ENCODE measurements at regions not wholly inside any gene's neighbourhood (a gene's known extent, or its start where the extent isn't known, plus 50 kb on each side); places are given as distances from the start of the nearest gene placed in this dataset.

GRCh38 chr2:121881950-121882349, 126.5 kb downstream of the TSN start:
- Histone ChIP-seq H3K79me2 (ENCODE audit: insufficient read depth, low read length) (no peaks in the 10 kb centered on the region), H2AFZ (ENCODE audit: insufficient read depth, low read depth, low read length, poor library complexity, severe bottlenecking) (no peak overlapping the region), H3K27me3 (ENCODE audit: control insufficient read depth in 2 of 2, insufficient read depth in 2 of 2, low read length in 2 of 2) (no peaks in the 10 kb centered on the region), H3K4me2 (replicated peaks; ENCODE audit: extremely low read depth, low read length, poor library complexity, severe bottlenecking) (no peak overlapping the region), H3K27ac (ENCODE audit: low read depth in 1 of 2, low read length in 2 of 2) (no peak overlapping the region), H3K9me3 (replicated peaks in 1 of 2; ENCODE audit: control insufficient read depth in 1 of 2, insufficient read depth in 1 of 2, low read length in 2 of 2) (peaks cover 0 to 4% of the 10 kb centered on the region in 2 donors), H3K4me3 (replicated peaks in 1 of 3; ENCODE audit: low read depth in 2 of 3, low read length in 3 of 3) (no peak overlapping the region), H3K4me1 (ENCODE audit: control insufficient read depth in 1 of 2, insufficient read depth in 2 of 2, low read length in 2 of 2) (no peaks in the 10 kb centered on the region), H3K36me3 (replicated peaks in 1 of 2; ENCODE audit: control insufficient read depth in 1 of 2, insufficient read depth in 2 of 2, low read length in 2 of 2) (no peaks in the 10 kb centered on the region), H3K9ac (ENCODE audit: insufficient read depth, low read length, poor library complexity, severe bottlenecking) (no peak overlapping the region), H4K20me1 (ENCODE audit: insufficient read depth, low read length) (no peaks in the 10 kb centered on the region)
- H3K4me3 Mint-ChIP-seq = no peak overlapping the region
- no peak for TF ChIP-seq CTCF (IDR thresholded peaks at IDR 0.05)
- intact Hi-C loops (cut with micrococcal nuclease) = no loop called here
- peaks cover 1 to 2% (median 1%) of the 10 kb centered on the region in 3 donors for H3K27me3 Mint-ChIP-seq (ENCODE audit: low read depth in 3 of 3)
- no peaks in the 10 kb centered on the region for H3K36me3 Mint-ChIP-seq
- no peak for DNase-seq
- peaks cover 0 to 13% (median 2%) of the 10 kb centered on the region in 7 donors for H3K9me3 Mint-ChIP-seq
- no peak overlapping the region for H3K27ac Mint-ChIP-seq
- H3K4me1 Mint-ChIP-seq = no peaks in the 10 kb centered on the region
- 100% methylated on average over 1 of the region's 4 CpGs for WGBS (ENCODE audit: insufficient coverage)

- peaks cover 0 to 9% (median 2%) of the 10 kb centered on the region in 7 donors for H3K9me3 Mint-ChIP-seq
- 100% methylated on average over 1 of the region's 3 CpGs for WGBS (ENCODE audit: insufficient coverage)
- no peak overlapping the region for H3K4me2 ChIP-seq (replicated peaks; ENCODE audit: extremely low read depth, low read length, poor library complexity, severe bottlenecking)
- TF ChIP-seq CTCF (IDR thresholded peaks at IDR 0.05) = no peak
- no peak overlapping the region for H3K9ac ChIP-seq (ENCODE audit: insufficient read depth, low read length, poor library complexity, severe bottlenecking)
- no peaks in the 10 kb centered on the region for H3K27me3 ChIP-seq (ENCODE audit: control insufficient read depth in 2 of 2, insufficient read depth in 2 of 2, low read length in 2 of 2)
- no peaks in the 10 kb centered on the region for H3K4me1 ChIP-seq (ENCODE audit: control insufficient read depth in 1 of 2, insufficient read depth in 2 of 2, low read length in 2 of 2)
- no peak overlapping the region for H3K27ac ChIP-seq (ENCODE audit: low read depth in 1 of 2, low read length in 2 of 2)
- no peak overlapping the region for H3K4me3 Mint-ChIP-seq
- no peaks in the 10 kb centered on the region for H4K20me1 ChIP-seq (ENCODE audit: insufficient read depth, low read length)
- no peak for DNase-seq
- H3K79me2 ChIP-seq (ENCODE audit: insufficient read depth, low read length) = no peaks in the 10 kb centered on the region
- peaks cover 1 to 6% (median 1%) of the 10 kb centered on the region in 3 donors for H3K27me3 Mint-ChIP-seq (ENCODE audit: low read depth in 3 of 3)
- intact Hi-C loops (cut with micrococcal nuclease) = no loop called here
- H3K36me3 Mint-ChIP-seq = no peaks in the 10 kb centered on the region
- no peaks in the 10 kb centered on the region for H3K4me1 Mint-ChIP-seq
- peaks cover 0 to under 1% of the 10 kb centered on the region in 2 donors for H3K9me3 ChIP-seq (replicated peaks in 1 of 2; ENCODE audit: control insufficient read depth in 1 of 2, insufficient read depth in 1 of 2, low read length in 2 of 2)
- H2AFZ ChIP-seq (ENCODE audit: insufficient read depth, low read depth, low read length, poor library complexity, severe bottlenecking) = no peak overlapping the region
- no peak overlapping the region for H3K4me3 ChIP-seq (replicated peaks in 1 of 3; ENCODE audit: low read depth in 2 of 3, low read length in 3 of 3)
- no peak overlapping the region for H3K27ac Mint-ChIP-seq
- no peaks in the 10 kb centered on the region for H3K36me3 ChIP-seq (replicated peaks in 1 of 2; ENCODE audit: control insufficient read depth in 1 of 2, insufficient read depth in 2 of 2, low read length in 2 of 2)
Measured at GRCh38 chr2:121884078-121884477, 128.6 kb downstream of the TSN start.
